Astrocyte (in vitro differentiated cells and primary cell): ENCODE measurements at regions not wholly inside any gene's neighbourhood (a gene's known extent, or its start where the extent isn't known, plus 50 kb on each side); places are given as distances from the start of the nearest gene placed in this dataset.

Experiments
- DNase-seq: peaks from one replicate; pipeline ENCODE4 v3.0.0-alpha.2; 2010; ENCODE audit warnings: low read depth
- FAIRE-seq: peaks from 2 replicates; lab custom pipeline; 2011; peaks lifted over from hg19 to GRCh38; lab: Jason Lieb, UNC
- H2AFZ ChIP-seq: 2 replicates; pipeline ENCODE4 v1.6.0; 2012; ENCODE audit warnings: low read depth, low read length, inconsistent platforms
- H3K27ac ChIP-seq: 2 replicates; pipeline ENCODE4 v1.5.1; 2011; ENCODE audit warnings: low read depth, low read length, inconsistent platforms
- H3K27me3 ChIP-seq: 2 replicates; pipeline ENCODE4 v1.6.0; 2011; ENCODE audit warnings: low read length, inconsistent platforms; ENCODE audit not compliant: insufficient read depth
- H3K36me3 ChIP-seq: 2 replicates; pipeline ENCODE4 v1.5.1; 2011; ENCODE audit warnings: low read length, inconsistent platforms; ENCODE audit not compliant: insufficient read depth
- H3K4me1 ChIP-seq: 2 replicates; pipeline ENCODE4 v1.5.1; 2011; ENCODE audit warnings: low read length, inconsistent platforms; ENCODE audit not compliant: insufficient read depth
- H3K4me2 ChIP-seq: 2 replicates; pipeline ENCODE4 v1.6.0; 2012; ENCODE audit warnings: low read length, inconsistent platforms
- H3K4me3 ChIP-seq: 2 replicates; pipeline ENCODE4 v1.5.1; 2011; ENCODE audit warnings: low read depth, mild to moderate bottlenecking, low read length, inconsistent platforms; ENCODE audit not compliant: insufficient read depth
- H3K79me2 ChIP-seq: 2 replicates; pipeline ENCODE4 v1.6.0; 2012; ENCODE audit warnings: mild to moderate bottlenecking, low read length, inconsistent platforms; ENCODE audit not compliant: insufficient read depth
- H3K9ac ChIP-seq: 2 replicates; pipeline ENCODE4 v1.6.0; 2012; ENCODE audit warnings: mild to moderate bottlenecking, low read length, inconsistent platforms
- H3K9me3 ChIP-seq: 2 replicates; pipeline ENCODE4 v1.5.1; 2012; ENCODE audit warnings: low read depth, mild to moderate bottlenecking, low read length, inconsistent platforms; ENCODE audit not compliant: insufficient read depth
- H4K20me1 ChIP-seq: 2 replicates; pipeline ENCODE4 v1.6.0; 2012; ENCODE audit warnings: low read length, inconsistent platforms; ENCODE audit not compliant: insufficient read depth
- H3K27ac Mint-ChIP-seq: one replicate; pipeline ENCODE4 v1.8.0; 2021; ENCODE audit warnings: mild to moderate bottlenecking, mixed read lengths; ENCODE audit not compliant: unreplicated experiment
- H3K27me3 Mint-ChIP-seq: one replicate; pipeline ENCODE4 v1.8.0; 2021; ENCODE audit warnings: low read depth, mixed read lengths; ENCODE audit not compliant: unreplicated experiment
- H3K36me3 Mint-ChIP-seq: one replicate; pipeline ENCODE4 v1.8.0; 2021; ENCODE audit warnings: low read depth, mixed read lengths; ENCODE audit not compliant: unreplicated experiment
- H3K4me1 Mint-ChIP-seq: one replicate; pipeline ENCODE4 v1.8.0; 2021; ENCODE audit warnings: low read depth, mixed read lengths; ENCODE audit not compliant: unreplicated experiment
- H3K4me3 Mint-ChIP-seq: one replicate; pipeline ENCODE4 v1.8.0; 2021; ENCODE audit warnings: mild to moderate bottlenecking, moderate library complexity, mixed read lengths; ENCODE audit not compliant: unreplicated experiment
- H3K9me3 Mint-ChIP-seq: one replicate; pipeline ENCODE4 v1.8.0; 2021; ENCODE audit warnings: mild to moderate bottlenecking, mixed read lengths; ENCODE audit not compliant: unreplicated experiment
- CTCF ChIP-seq: IDR thresholded peaks from 2 replicates; pipeline ENCODE4 v1.5.1; 2011; ENCODE audit warnings: low read depth, mild to moderate bottlenecking, inconsistent platforms, low read length, moderate library complexity; ENCODE audit not compliant: insufficient read depth
- EZH2 ChIP-seq: IDR thresholded peaks from 2 replicates; pipeline ENCODE4 v1.6.1; 2012; ENCODE audit warnings: mild to moderate bottlenecking, low read length, inconsistent platforms; ENCODE audit not compliant: insufficient read depth

DNA sequence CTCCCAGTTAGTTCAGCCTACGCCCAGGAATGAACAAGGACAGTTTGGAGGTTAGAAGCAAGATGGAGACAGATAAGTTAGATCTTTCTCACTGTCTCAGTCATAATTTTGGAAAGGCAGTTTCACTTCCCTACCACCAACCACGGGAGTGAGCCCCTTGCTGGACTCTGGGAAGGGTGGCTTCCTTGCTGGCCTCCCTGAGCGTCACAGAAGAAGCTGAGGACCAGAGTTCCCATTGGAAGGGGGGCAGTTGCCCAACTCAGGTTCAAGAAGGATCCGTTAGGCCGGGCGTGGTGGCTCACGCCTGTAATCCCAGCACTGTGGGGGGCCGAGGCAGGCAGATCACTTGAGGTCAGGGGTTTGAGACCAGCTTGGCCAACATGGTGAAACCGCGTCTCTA lies 106.2 kb upstream of the MAX start:
- DNase-seq: no peak
- FAIRE-seq: no peak
- Histone ChIP-seq H3K36me3 (no peaks in the 10 kb centered on the region), H3K9me3 (no peaks in the 10 kb centered on the region), H3K27me3 (no peaks in the 10 kb centered on the region), H4K20me1 (no peaks in the 10 kb centered on the region), H3K4me1 (peaks cover 38% of the 10 kb centered on the region), H3K27ac (no peak overlapping the region), H3K4me3 (no peak overlapping the region), H3K4me2 (no peak overlapping the region), H3K79me2 (no peaks in the 10 kb centered on the region), H2AFZ (no peak overlapping the region), H3K9ac (no peak overlapping the region)
- Mint-ChIP-seq H3K36me3 (no peaks in the 10 kb centered on the region), H3K9me3 (peaks cover 3% of the 10 kb centered on the region), H3K4me1 (peaks cover 38% of the 10 kb centered on the region), H3K27ac (no peak overlapping the region), H3K4me3 (no peak overlapping the region), H3K27me3 (no peaks in the 10 kb centered on the region)
- TF ChIP-seq CTCF (no peak), EZH2 (no peak)

DNA sequence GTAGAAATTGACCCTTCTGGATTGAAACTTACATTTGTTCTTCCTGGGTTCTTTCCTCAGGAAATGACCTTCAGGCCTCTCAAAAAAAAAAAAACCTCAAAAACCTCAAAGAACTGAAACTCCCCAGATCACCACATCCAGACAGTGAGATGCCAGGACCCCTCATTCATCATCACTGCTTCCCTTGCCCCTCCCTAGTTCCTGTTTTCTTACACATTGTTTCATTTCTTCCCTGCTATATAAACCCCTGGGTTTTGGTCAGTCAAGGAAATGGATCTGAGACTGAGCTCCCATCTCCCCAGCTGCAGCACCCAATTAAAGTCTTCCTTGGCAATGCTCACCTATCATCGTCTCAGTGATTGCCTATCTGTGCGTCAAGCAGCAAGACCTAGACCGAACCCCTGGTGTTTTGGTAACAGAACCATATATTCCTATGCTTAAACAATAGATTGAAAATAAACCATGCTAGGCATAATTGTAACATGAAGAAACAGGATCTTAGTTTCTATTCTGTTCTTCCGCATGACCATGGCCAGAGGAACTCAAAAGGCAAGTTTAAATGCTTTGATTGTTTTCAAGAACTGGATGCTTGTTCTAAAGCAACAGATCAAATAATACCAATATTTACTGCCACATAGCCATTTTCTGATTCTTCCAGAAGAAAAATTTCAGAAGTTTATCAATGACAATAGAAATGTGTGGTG lies 108.0 kb upstream of the MAX start:
- FAIRE-seq: no peak
- H3K27ac Mint-ChIP-seq: peak overlapping the region; percentile 96
- H3K9me3 Mint-ChIP-seq: peaks cover 3% of the 10 kb centered on the region
- Histone ChIP-seq H3K27me3 (no peaks in the 10 kb centered on the region), H3K9ac (no peak overlapping the region), H3K9me3 (no peaks in the 10 kb centered on the region), H2AFZ (no peak overlapping the region), H3K36me3 (no peaks in the 10 kb centered on the region), H4K20me1 (no peaks in the 10 kb centered on the region), H3K4me1 (peaks cover 38% of the 10 kb centered on the region), H3K27ac (no peak overlapping the region), H3K79me2 (no peaks in the 10 kb centered on the region), H3K4me3 (no peak overlapping the region), H3K4me2 (peak overlapping the region; percentile 64)
- DNase-seq: peak; percentile 52
- no peaks in the 10 kb centered on the region for H3K36me3 Mint-ChIP-seq
- peak overlapping the region; percentile 46 for H3K4me3 Mint-ChIP-seq
- H3K27me3 Mint-ChIP-seq: no peaks in the 10 kb centered on the region
- H3K4me1 Mint-ChIP-seq: peaks cover 38% of the 10 kb centered on the region
- TF ChIP-seq CTCF (no peak), EZH2 (no peak)

DNA sequence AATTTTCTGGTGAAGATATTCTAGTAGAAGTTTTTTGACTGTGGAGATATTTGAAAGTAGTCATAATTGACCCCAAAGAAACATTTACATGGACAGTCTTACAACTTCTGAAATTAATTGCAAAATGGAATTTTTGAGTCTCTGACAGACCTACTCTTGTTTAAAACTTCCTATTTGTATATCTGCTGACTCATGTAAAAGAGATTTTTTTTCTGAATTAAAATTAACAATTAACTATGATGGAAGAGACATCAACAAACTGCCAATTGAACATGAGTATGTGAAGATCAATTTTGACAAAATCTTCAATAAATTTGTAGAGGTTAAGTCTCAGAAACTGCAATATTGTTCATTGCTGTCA lies 108.5 kb upstream of the MAX start:
- no peaks in the 10 kb centered on the region for H3K9me3 ChIP-seq
- FAIRE-seq: no peak
- Mint-ChIP-seq H3K27me3 (no peaks in the 10 kb centered on the region), H3K27ac (peak overlapping the region; percentile 96), H3K4me3 (peak overlapping the region; percentile 46), H3K36me3 (no peaks in the 10 kb centered on the region), H3K9me3 (peaks cover 3% of the 10 kb centered on the region), H3K4me1 (peaks cover 35% of the 10 kb centered on the region)
- H3K4me2 ChIP-seq: peak overlapping the region; percentile 64
- no peak for DNase-seq
- H3K36me3 ChIP-seq: no peaks in the 10 kb centered on the region
- H3K79me2 ChIP-seq: no peaks in the 10 kb centered on the region
- H3K27me3 ChIP-seq: no peaks in the 10 kb centered on the region
- H3K9ac ChIP-seq: no peak overlapping the region
- H3K4me3 ChIP-seq: no peak overlapping the region
- H2AFZ ChIP-seq: no peak overlapping the region
- H3K27ac ChIP-seq: no peak overlapping the region
- H3K4me1 ChIP-seq: peaks cover 34% of the 10 kb centered on the region
- H4K20me1 ChIP-seq: no peaks in the 10 kb centered on the region
- no peak for TF ChIP-seq EZH2
- TF ChIP-seq CTCF: no peak
